Mucosa of descending colon (tissue), 3 donors: ENCODE measurements at regions not wholly inside any gene's neighbourhood (a gene's known extent, or its start where the extent isn't known, plus 50 kb on each side); places are given as distances from the start of the nearest gene placed in this dataset.

Experiments
- ATAC-seq: fragments of 200-7000 bp; cut with Tn5 transposase; one replicate; pipeline ENCODE4 v1.9.1; 2020; ENCODE audit warnings: mild to moderate bottlenecking, moderate library complexity
- DNase-seq, 3 donors: peaks; one replicate each; pipeline ENCODE4 v3.0.0-alpha.2; 2020
- H3K36me3 ChIP-seq: fragments of 200-600 bp; one replicate; pipeline ENCODE4 v1.8.0; 2021; ENCODE audit warnings: low read depth, mild to moderate bottlenecking
- H3K4me1 ChIP-seq: fragments of 200-600 bp; one replicate; pipeline ENCODE4 v1.8.0; 2021; ENCODE audit warnings: low read depth, mild to moderate bottlenecking
- H3K4me3 ChIP-seq: fragments of 200-600 bp; one replicate; pipeline ENCODE4 v1.8.0; 2021; ENCODE audit warnings: mild to moderate bottlenecking
- H3K9me3 ChIP-seq: fragments of 200-600 bp; one replicate; pipeline ENCODE4 v1.8.0; 2021; ENCODE audit warnings: mild to moderate bottlenecking
- CTCF ChIP-seq: fragments of 200-600 bp; IDR thresholded peaks from one replicate; pipeline ENCODE4 v1.8.0; 2022; ENCODE audit warnings: antibody characterized with exemption, mild to moderate bottlenecking
- intact Hi-C, 2 donors: fragments of 100-400 bp; cut with DNase I in 1 of 2; cut with micrococcal nuclease in 1 of 2; formaldehyde crosslinking; loops; one replicate each; pipeline versions ENCODE4 v1.11.0 to v1.11.1; 2022; cut with DNase I, micrococcal nuclease
- donor health status: DM: no; HTN: no; CAD: no; lungs with moderate emphysema.
- donor health status: DM: no; HTN: no; CAD: no.
- donor health status: DM: no; HTN: yes; CAD: no.

DNA sequence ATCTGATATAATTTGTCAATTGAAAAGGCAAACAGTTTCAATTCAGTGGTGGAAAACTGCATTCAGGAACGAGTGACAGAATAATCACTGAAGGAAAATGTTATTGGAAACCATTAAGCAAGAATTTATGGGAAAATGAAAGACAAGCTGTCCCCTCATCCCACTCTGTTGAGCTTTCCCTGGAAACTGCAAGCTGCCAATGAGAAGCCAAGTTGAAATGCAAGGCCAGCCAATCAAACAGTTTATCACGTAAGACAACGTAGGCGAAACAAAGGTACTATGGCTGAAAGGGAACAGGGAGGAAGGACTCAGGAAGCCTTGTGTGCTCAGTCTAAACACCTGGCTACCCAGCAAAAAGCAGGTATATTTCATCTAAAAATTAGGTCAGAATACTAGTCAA lies 187.9 kb upstream of the ATP10A start:
- intact Hi-C loops, result no loop called here
- H3K4me3 ChIP-seq, result no peak overlapping the region
- no peaks in the 10 kb centered on the region for H3K36me3 ChIP-seq
- no peaks in the 10 kb centered on the region for H3K4me1 ChIP-seq
- no peak for DNase-seq
- TF ChIP-seq CTCF, result no peak
- peaks cover 4% of the 10 kb centered on the region for H3K9me3 ChIP-seq
- no peak for ATAC-seq

GRCh38 chr15:26049900-26050657 lies 187.0 kb upstream of the ATP10A start:
- intact Hi-C loops, result no loop called here
- no peak for ATAC-seq

GRCh38 chr15:26048669-26049068 lies 185.5 kb upstream of the ATP10A start:
- no peak overlapping the region for H3K4me3 ChIP-seq
- H3K9me3 ChIP-seq, result peaks cover 9% of the 10 kb centered on the region
- intact Hi-C loops, result no loop called here
- no peaks in the 10 kb centered on the region for H3K36me3 ChIP-seq
- no peak for TF ChIP-seq CTCF
- H3K4me1 ChIP-seq, result no peaks in the 10 kb centered on the region
- ATAC-seq, result no peak
- no peak for DNase-seq

More at GRCh38 chr15:26049900-26050657, 187.0 kb upstream of the ATP10A start:
- no peak for TF ChIP-seq CTCF
- H3K4me1 ChIP-seq, result no peaks in the 10 kb centered on the region
- H3K4me3 ChIP-seq, result no peak overlapping the region
- H3K36me3 ChIP-seq, result no peaks in the 10 kb centered on the region
- no peak for DNase-seq
- peaks cover 9% of the 10 kb centered on the region for H3K9me3 ChIP-seq

- Histone ChIP-seq H3K4me3 (no peak overlapping the region), H3K36me3 (no peaks in the 10 kb centered on the region), H3K9me3 (peaks cover 13% of the 10 kb centered on the region), H3K4me1 (no peaks in the 10 kb centered on the region)
- no peak for ATAC-seq
- no peak for TF ChIP-seq CTCF
- intact Hi-C loops, result no loop called here
- DNase-seq, result no peak
These were observed 182.4 kb upstream of the ATP10A start for GRCh38 chr15:26045516-26045915.

DNA sequence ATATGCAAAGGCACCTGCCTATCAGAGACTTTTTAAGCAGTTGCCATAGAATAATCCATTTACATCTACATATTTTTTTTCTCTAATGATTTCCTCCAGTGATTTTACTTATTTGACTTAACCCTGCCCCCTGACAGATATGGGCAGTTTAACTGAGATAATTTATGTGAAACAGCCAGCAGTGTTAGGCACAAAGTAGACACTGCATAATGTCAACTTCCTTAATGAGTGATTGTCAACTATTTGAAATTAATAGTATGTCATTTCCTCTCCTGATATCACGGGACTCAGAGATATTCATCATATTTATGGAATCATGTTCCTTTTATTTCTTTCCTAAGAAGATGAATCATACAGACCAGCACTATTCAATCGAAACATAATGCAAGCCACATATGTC lies 179.9 kb upstream of the ATP10A start:
- no peaks in the 10 kb centered on the region for H3K4me1 ChIP-seq
- intact Hi-C loops, result no loop called here
- TF ChIP-seq CTCF, result no peak
- DNase-seq (no peak), ATAC-seq (no peak)
- H3K4me3 ChIP-seq, result no peak overlapping the region
- peaks cover 13% of the 10 kb centered on the region for H3K9me3 ChIP-seq
- H3K36me3 ChIP-seq, result no peaks in the 10 kb centered on the region

DNA sequence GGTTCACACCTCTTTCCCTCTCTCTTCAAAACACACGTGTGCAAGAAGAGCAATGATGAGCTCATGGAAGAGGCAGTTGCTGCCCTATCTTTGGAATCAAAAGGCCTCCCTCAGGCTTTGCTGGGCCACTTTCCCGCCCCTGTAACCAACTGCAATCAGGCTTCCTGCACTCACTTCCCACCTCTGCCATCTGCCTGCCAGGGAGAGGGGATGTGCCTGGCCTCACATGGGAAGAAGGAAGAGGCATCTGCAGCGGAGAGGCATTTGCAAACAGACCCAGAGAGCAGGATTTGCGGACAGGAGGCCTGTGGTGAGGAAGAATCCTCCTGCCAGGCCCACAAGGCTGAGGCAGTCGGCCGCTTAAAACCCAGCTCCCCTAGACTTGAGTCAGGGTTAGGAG lies 175.6 kb upstream of the ATP10A start:
- intact Hi-C loops, result no loop called here
- no peak for ATAC-seq
- no peak overlapping the region for H3K4me3 ChIP-seq
- peaks cover 3% of the 10 kb centered on the region for H3K9me3 ChIP-seq
- DNase-seq, result no peak
- no peaks in the 10 kb centered on the region for H3K4me1 ChIP-seq
- no peak for TF ChIP-seq CTCF
- no peaks in the 10 kb centered on the region for H3K36me3 ChIP-seq
